ENCODE measurements at regions not wholly inside any gene's neighbourhood (a gene's known extent, or its start where the extent isn't known, plus 50 kb on each side); places are given as distances from the start of the nearest gene placed in this dataset.

GRCh38 chr5:142506046-142506445, 179.8 kb downstream of the FGF1 start:
- Mint-ChIP-seq H3K9me3 (no peaks in the 10 kb centered on the region), H3K27me3 (peaks cover 0 to 1% of the 10 kb centered on the region in 2 donors), H3K36me3 (no peaks in the 10 kb centered on the region), H3K4me3 (no peak overlapping the region), H3K4me1 (peaks cover 18 to 22% (median 20%) of the 10 kb centered on the region in 3 donors), H3K27ac (no peak overlapping the region)
- H3K36me3 ChIP-seq (ENCODE audit: control insufficient read depth in 2 of 2, extremely low read depth in 1 of 2, insufficient read depth in 1 of 2, low read length in 1 of 2) = no peaks in the 10 kb centered on the region
- H3K4me1 ChIP-seq (ENCODE audit: control insufficient read depth in 1 of 2, extremely low read depth in 1 of 2, insufficient read depth in 2 of 2, low read length in 2 of 2) = peaks cover 0 to 4% of the 10 kb centered on the region in 2 experiments
- no peaks in the 10 kb centered on the region for H3K27me3 ChIP-seq (replicated peaks in 1 of 2; ENCODE audit: control insufficient read depth in 2 of 2, extremely low read depth in 1 of 2, insufficient read depth in 2 of 2, low read length in 1 of 2)
- CTCF ChIA-PET = no interaction called here
- H3K27ac ChIP-seq (ENCODE audit: low read length) = no peak overlapping the region
- POLR2A ChIA-PET = no interaction called here
- ATAC-seq (replicated peaks in 1 of 4) (no peak), DNase-seq (no peak)
- no CpG with 5 or more reads among the region's 1 CpG for WGBS (ENCODE audit: insufficient coverage)
- H3K9me3 ChIP-seq = no peaks in the 10 kb centered on the region
- no peak overlapping the region for H3K4me3 ChIP-seq (ENCODE audit: control insufficient read depth in 1 of 2, extremely low read depth in 1 of 2, low read length in 1 of 2)

- ChIA-PET CTCF (no interaction called here), POLR2A (no interaction called here)
- DNase-seq = no peak
- no peaks in the 10 kb centered on the region for H3K36me3 Mint-ChIP-seq
- no peak overlapping the region for H3K27ac ChIP-seq (ENCODE audit: low read length)
- peaks cover 0 to 3% of the 10 kb centered on the region in 2 donors for H3K27me3 Mint-ChIP-seq
- no peaks in the 10 kb centered on the region for H3K36me3 ChIP-seq (ENCODE audit: control insufficient read depth in 2 of 2, extremely low read depth in 1 of 2, insufficient read depth in 1 of 2, low read length in 1 of 2)
- 80% methylated on average over 1 of the region's 3 CpGs for WGBS (ENCODE audit: insufficient coverage)
- H3K27me3 ChIP-seq (replicated peaks in 1 of 2; ENCODE audit: control insufficient read depth in 2 of 2, extremely low read depth in 1 of 2, insufficient read depth in 2 of 2, low read length in 1 of 2) = no peaks in the 10 kb centered on the region
- H3K9me3 ChIP-seq = no peaks in the 10 kb centered on the region
- ATAC-seq (replicated peaks in 1 of 4) = no peak
- no peak overlapping the region for H3K4me3 Mint-ChIP-seq
- no peak overlapping the region for H3K27ac Mint-ChIP-seq
- H3K9me3 Mint-ChIP-seq = peaks cover 0 to 4% (median 0%) of the 10 kb centered on the region in 3 donors
- H3K4me1 ChIP-seq (ENCODE audit: control insufficient read depth in 1 of 2, extremely low read depth in 1 of 2, insufficient read depth in 2 of 2, low read length in 2 of 2) = no peaks in the 10 kb centered on the region
- no peak overlapping the region for H3K4me3 ChIP-seq (ENCODE audit: control insufficient read depth in 1 of 2, extremely low read depth in 1 of 2, low read length in 1 of 2)
- H3K4me1 Mint-ChIP-seq = peaks cover 4 to 8% (median 7%) of the 10 kb centered on the region in 3 donors
Measured at GRCh38 chr5:142501890-142502289, 177.1 kb upstream of the SPRY4 start.

GRCh38 chr5:142500227-142500905, 175.5 kb upstream of the SPRY4 start:
- H3K27ac ChIP-seq (ENCODE audit: low read length) = no peak overlapping the region
- no peak for DNase-seq
- H3K36me3 ChIP-seq (ENCODE audit: control insufficient read depth in 2 of 2, extremely low read depth in 1 of 2, insufficient read depth in 1 of 2, low read length in 1 of 2) = no peaks in the 10 kb centered on the region
- POLR2A ChIA-PET = no interaction called here
- H3K27me3 ChIP-seq (replicated peaks in 1 of 2; ENCODE audit: control insufficient read depth in 2 of 2, extremely low read depth in 1 of 2, insufficient read depth in 2 of 2, low read length in 1 of 2) = no peaks in the 10 kb centered on the region
- CTCF ChIA-PET = no interaction called here
- H3K4me3 ChIP-seq (ENCODE audit: control insufficient read depth in 1 of 2, extremely low read depth in 1 of 2, low read length in 1 of 2) = no peak overlapping the region
- no peaks in the 10 kb centered on the region for H3K4me1 Mint-ChIP-seq
- no peak overlapping the region for H3K27ac Mint-ChIP-seq
- H3K4me1 ChIP-seq (ENCODE audit: control insufficient read depth in 1 of 2, extremely low read depth in 1 of 2, insufficient read depth in 2 of 2, low read length in 2 of 2) = no peaks in the 10 kb centered on the region
- H3K9me3 Mint-ChIP-seq = peaks cover 0 to 4% (median 0%) of the 10 kb centered on the region in 3 donors
- H3K4me3 Mint-ChIP-seq = no peak overlapping the region
- H3K27me3 Mint-ChIP-seq = peaks cover 0 to 3% of the 10 kb centered on the region in 2 donors
- 76% methylated on average over 1 of the region's 3 CpGs for WGBS (ENCODE audit: insufficient coverage)
- ATAC-seq (replicated peaks in 1 of 4) = no peak
- no peaks in the 10 kb centered on the region for H3K36me3 Mint-ChIP-seq
- H3K9me3 ChIP-seq = no peaks in the 10 kb centered on the region

GRCh38 chr5:142499591-142500226, 174.9 kb upstream of the SPRY4 start:
- no peaks in the 10 kb centered on the region for H3K36me3 Mint-ChIP-seq
- no peaks in the 10 kb centered on the region for H3K4me1 ChIP-seq (ENCODE audit: control insufficient read depth in 1 of 2, extremely low read depth in 1 of 2, insufficient read depth in 2 of 2, low read length in 2 of 2)
- POLR2A ChIA-PET = no interaction called here
- no peak for ATAC-seq (replicated peaks in 1 of 4)
- no peak overlapping the region for H3K27ac ChIP-seq (ENCODE audit: low read length)
- no peaks in the 10 kb centered on the region for H3K27me3 ChIP-seq (replicated peaks in 1 of 2; ENCODE audit: control insufficient read depth in 2 of 2, extremely low read depth in 1 of 2, insufficient read depth in 2 of 2, low read length in 1 of 2)
- CTCF ChIA-PET = no interaction called here
- peaks cover 0 to 4% (median 0%) of the 10 kb centered on the region in 3 donors for H3K9me3 Mint-ChIP-seq
- no peak overlapping the region for H3K27ac Mint-ChIP-seq
- DNase-seq = no peak
- 93% methylated on average over 4 of the region's 6 CpGs for WGBS (ENCODE audit: insufficient coverage)
- no peaks in the 10 kb centered on the region for H3K9me3 ChIP-seq
- H3K27me3 Mint-ChIP-seq = peaks cover 0 to 3% of the 10 kb centered on the region in 2 donors
- no peak overlapping the region for H3K4me3 Mint-ChIP-seq
- no peaks in the 10 kb centered on the region for H3K36me3 ChIP-seq (ENCODE audit: control insufficient read depth in 2 of 2, extremely low read depth in 1 of 2, insufficient read depth in 1 of 2, low read length in 1 of 2)
- H3K4me3 ChIP-seq (ENCODE audit: control insufficient read depth in 1 of 2, extremely low read depth in 1 of 2, low read length in 1 of 2) = no peak overlapping the region
- no peaks in the 10 kb centered on the region for H3K4me1 Mint-ChIP-seq

- DNase-seq = no peak
- Mint-ChIP-seq H3K27ac (no peak overlapping the region), H3K36me3 (no peaks in the 10 kb centered on the region), H3K27me3 (peaks cover 0 to 3% of the 10 kb centered on the region in 2 donors), H3K4me1 (no peaks in the 10 kb centered on the region), H3K9me3 (peaks cover 0 to 4% (median 0%) of the 10 kb centered on the region in 3 donors), H3K4me3 (no peak overlapping the region)
- Histone ChIP-seq H3K4me1 (ENCODE audit: control insufficient read depth in 1 of 2, extremely low read depth in 1 of 2, insufficient read depth in 2 of 2, low read length in 2 of 2) (no peaks in the 10 kb centered on the region), H3K9me3 (no peaks in the 10 kb centered on the region), H3K27ac (ENCODE audit: low read length) (no peak overlapping the region), H3K4me3 (ENCODE audit: control insufficient read depth in 1 of 2, extremely low read depth in 1 of 2, low read length in 1 of 2) (no peak overlapping the region), H3K36me3 (ENCODE audit: control insufficient read depth in 2 of 2, extremely low read depth in 1 of 2, insufficient read depth in 1 of 2, low read length in 1 of 2) (no peaks in the 10 kb centered on the region), H3K27me3 (replicated peaks in 1 of 2; ENCODE audit: control insufficient read depth in 2 of 2, extremely low read depth in 1 of 2, insufficient read depth in 2 of 2, low read length in 1 of 2) (no peaks in the 10 kb centered on the region)
- POLR2A ChIA-PET = interaction anchor here in 1 of 2 donors (0.7 kb wide), 1 partner anchor 34 kb away, joined by 3 read pairs; no protein-coding TSS in a partner anchor
- CTCF ChIA-PET = no interaction called here
- 100% methylated on average over 1 of the region's 3 CpGs for WGBS (ENCODE audit: insufficient coverage)
- no peak for ATAC-seq (replicated peaks in 1 of 4)
Measured at GRCh38 chr5:142498298-142498697, 173.5 kb upstream of the SPRY4 start.

GRCh38 chr5:142495531-142495930, 170.7 kb upstream of the SPRY4 start:
- Histone ChIP-seq H3K9me3 (no peaks in the 10 kb centered on the region), H3K4me3 (ENCODE audit: control insufficient read depth in 1 of 2, extremely low read depth in 1 of 2, low read length in 1 of 2) (no peak overlapping the region), H3K36me3 (ENCODE audit: control insufficient read depth in 2 of 2, extremely low read depth in 1 of 2, insufficient read depth in 1 of 2, low read length in 1 of 2) (no peaks in the 10 kb centered on the region), H3K4me1 (ENCODE audit: control insufficient read depth in 1 of 2, extremely low read depth in 1 of 2, insufficient read depth in 2 of 2, low read length in 2 of 2) (no peaks in the 10 kb centered on the region), H3K27ac (ENCODE audit: low read length) (no peak overlapping the region), H3K27me3 (replicated peaks in 1 of 2; ENCODE audit: control insufficient read depth in 2 of 2, extremely low read depth in 1 of 2, insufficient read depth in 2 of 2, low read length in 1 of 2) (no peaks in the 10 kb centered on the region)
- H3K9me3 Mint-ChIP-seq = peaks cover 0 to 4% (median 0%) of the 10 kb centered on the region in 3 donors
- peaks cover 0 to 3% (median 0%) of the 10 kb centered on the region in 3 donors for H3K4me1 Mint-ChIP-seq
- H3K4me3 Mint-ChIP-seq = no peak overlapping the region
- CTCF ChIA-PET = no interaction called here
- POLR2A ChIA-PET = no interaction called here
- H3K27ac Mint-ChIP-seq = no peak overlapping the region
- peaks cover 0 to 3% of the 10 kb centered on the region in 2 donors for H3K27me3 Mint-ChIP-seq
- H3K36me3 Mint-ChIP-seq = no peaks in the 10 kb centered on the region
- no CpG with 5 or more reads among the region's 2 CpGs for WGBS (ENCODE audit: insufficient coverage)
- DNase-seq (no peak), ATAC-seq (replicated peaks in 1 of 4) (no peak)

Measured in T-cell (primary cell).